K562 (cell line): ENCODE measurements at regions not wholly inside any gene's neighbourhood (a gene's known extent, or its start where the extent isn't known, plus 50 kb on each side); places are given as distances from the start of the nearest gene placed in this dataset.

Experiments used
- HDAC2 ChIP-seq: fragments of 450-650 bp; IDR thresholded peaks from 2 replicates; pipeline ENCODE4 v1.6.1; 2016; ENCODE audit warnings: mild to moderate bottlenecking
- SIN3A ChIP-seq, 2 experiments: fragments of 150-350 bp in 1 of 2; IDR thresholded peaks; 2 replicates each; pipeline ENCODE4 v1.6.1; 2011 to 2016; ENCODE audit warnings: borderline replicate concordance in 2 of 2, low read depth in 2 of 2, low read length in 2 of 2, mild to moderate bottlenecking in 2 of 2, moderate library complexity in 2 of 2; ENCODE audit not compliant: control insufficient read depth in 1 of 2
- SLC30A9 ChIP-seq: fragments of 250-450 bp; sonication (Bioruptor Pico); IDR thresholded peaks from 2 replicates; pipeline ENCODE4 v1.8.0; 2022; ENCODE audit warnings: mild to moderate bottlenecking, moderate library complexity
- SMC3 ChIP-seq: conservative IDR thresholded peaks from 2 replicates; pipeline ENCODE4 v1.6.1; 2011; ENCODE audit warnings: low read depth, low read length, improper control_type of control experiment; ENCODE audit not compliant: insufficient read depth
- ZBTB1 ChIP-seq: sonication (generic); formaldehyde crosslinking; IDR thresholded peaks from 2 replicates; pipeline ENCODE4 v1.8.1; 2023; ENCODE audit warnings: missing genetic modification reagents, low read depth, mild to moderate bottlenecking, borderline replicate concordance
- ZC3H11A ChIP-seq: IDR thresholded peaks from 2 replicates; pipeline ENCODE4 v1.6.1; 2012; ENCODE audit warnings: low read depth, low read length, improper control_type of control experiment
- TF ChIP-seq, protein P1 (sequence below): sonication (generic); formaldehyde crosslinking; IDR thresholded peaks from 2 replicates; pipeline ENCODE4 v1.9.0; 2022; ENCODE audit warnings: mild to moderate bottlenecking, missing genetic modification reagents
- TF ChIP-seq, protein P2 (sequence below): fragments of 150-350 bp; conservative IDR thresholded peaks from 2 replicates; pipeline ENCODE4 v1.6.1; 2014; ENCODE audit warnings: low read length
- TF ChIP-seq, protein P3 (sequence below), 3 experiments: IDR thresholded peaks in 2 of 3; conservative IDR thresholded peaks in 1 of 3; 2 replicates each; pipeline ENCODE4 v1.5.1; 2011 to 2012; ENCODE audit warnings: low read length in 3 of 3, mild to moderate bottlenecking in 3 of 3, control low read depth in 2 of 3, improper control_type of control experiment in 1 of 3, inconsistent platforms in 1 of 3, low read depth in 1 of 3, mixed read lengths in 1 of 3, moderate library complexity in 1 of 3; ENCODE audit not compliant: insufficient read depth in 2 of 3
- TF ChIP-seq, protein P4 (sequence below): sonication (generic); formaldehyde crosslinking; IDR thresholded peaks from 2 replicates; pipeline ENCODE4 v1.8.1; 2023; ENCODE audit warnings: mild to moderate bottlenecking, missing genetic modification reagents

DNA sequence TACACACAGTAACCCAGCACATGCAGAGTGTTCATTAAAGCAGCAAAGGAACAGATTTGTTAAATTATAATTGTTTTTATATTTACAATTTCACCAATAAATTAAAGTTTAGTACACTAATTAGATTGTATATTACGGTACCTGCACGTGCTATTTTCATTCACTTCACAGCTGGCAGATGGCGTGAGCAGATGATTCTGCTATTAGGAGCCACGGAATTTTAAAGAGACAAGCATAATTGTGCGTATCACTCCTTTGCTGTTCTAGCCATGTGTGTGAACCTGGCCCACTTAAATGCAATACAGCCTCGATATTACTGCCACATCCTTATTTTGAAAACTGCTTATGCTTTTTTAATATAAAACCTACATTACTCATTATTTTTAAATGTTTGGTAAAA, 332.8 kb upstream of the SOX11 start:
- TF ChIP-seq, protein P1, sequence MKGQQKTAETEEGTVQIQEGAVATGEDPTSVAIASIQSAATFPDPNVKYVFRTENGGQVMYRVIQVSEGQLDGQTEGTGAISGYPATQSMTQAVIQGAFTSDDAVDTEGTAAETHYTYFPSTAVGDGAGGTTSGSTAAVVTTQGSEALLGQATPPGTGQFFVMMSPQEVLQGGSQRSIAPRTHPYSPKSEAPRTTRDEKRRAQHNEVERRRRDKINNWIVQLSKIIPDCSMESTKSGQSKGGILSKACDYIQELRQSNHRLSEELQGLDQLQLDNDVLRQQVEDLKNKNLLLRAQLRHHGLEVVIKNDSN (CRISPR knock-in tag): no peak
- TF ChIP-seq HDAC2 (no peak), ZBTB1 (CRISPR knock-in tag) (no peak), SMC3 (no peak), SIN3A (IDR thresholded peaks at IDR 0.05; ENCODE audit: borderline replicate concordance in 2 of 2, control insufficient read depth in 1 of 2, low read depth in 2 of 2, low read length in 2 of 2) (no peak), ZC3H11A (no peak), SLC30A9 (no peak)
- TF ChIP-seq, protein P2, sequence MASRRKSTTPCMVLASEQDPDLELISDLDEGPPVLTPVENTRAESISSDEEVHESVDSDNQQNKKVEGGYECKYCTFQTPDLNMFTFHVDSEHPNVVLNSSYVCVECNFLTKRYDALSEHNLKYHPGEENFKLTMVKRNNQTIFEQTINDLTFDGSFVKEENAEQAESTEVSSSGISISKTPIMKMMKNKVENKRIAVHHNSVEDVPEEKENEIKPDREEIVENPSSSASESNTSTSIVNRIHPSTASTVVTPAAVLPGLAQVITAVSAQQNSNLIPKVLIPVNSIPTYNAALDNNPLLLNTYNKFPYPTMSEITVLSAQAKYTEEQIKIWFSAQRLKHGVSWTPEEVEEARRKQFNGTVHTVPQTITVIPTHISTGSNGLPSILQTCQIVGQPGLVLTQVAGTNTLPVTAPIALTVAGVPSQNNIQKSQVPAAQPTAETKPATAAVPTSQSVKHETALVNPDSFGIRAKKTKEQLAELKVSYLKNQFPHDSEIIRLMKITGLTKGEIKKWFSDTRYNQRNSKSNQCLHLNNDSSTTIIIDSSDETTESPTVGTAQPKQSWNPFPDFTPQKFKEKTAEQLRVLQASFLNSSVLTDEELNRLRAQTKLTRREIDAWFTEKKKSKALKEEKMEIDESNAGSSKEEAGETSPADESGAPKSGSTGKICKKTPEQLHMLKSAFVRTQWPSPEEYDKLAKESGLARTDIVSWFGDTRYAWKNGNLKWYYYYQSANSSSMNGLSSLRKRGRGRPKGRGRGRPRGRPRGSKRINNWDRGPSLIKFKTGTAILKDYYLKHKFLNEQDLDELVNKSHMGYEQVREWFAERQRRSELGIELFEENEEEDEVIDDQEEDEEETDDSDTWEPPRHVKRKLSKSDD: no peak
- TF ChIP-seq, protein P3, sequence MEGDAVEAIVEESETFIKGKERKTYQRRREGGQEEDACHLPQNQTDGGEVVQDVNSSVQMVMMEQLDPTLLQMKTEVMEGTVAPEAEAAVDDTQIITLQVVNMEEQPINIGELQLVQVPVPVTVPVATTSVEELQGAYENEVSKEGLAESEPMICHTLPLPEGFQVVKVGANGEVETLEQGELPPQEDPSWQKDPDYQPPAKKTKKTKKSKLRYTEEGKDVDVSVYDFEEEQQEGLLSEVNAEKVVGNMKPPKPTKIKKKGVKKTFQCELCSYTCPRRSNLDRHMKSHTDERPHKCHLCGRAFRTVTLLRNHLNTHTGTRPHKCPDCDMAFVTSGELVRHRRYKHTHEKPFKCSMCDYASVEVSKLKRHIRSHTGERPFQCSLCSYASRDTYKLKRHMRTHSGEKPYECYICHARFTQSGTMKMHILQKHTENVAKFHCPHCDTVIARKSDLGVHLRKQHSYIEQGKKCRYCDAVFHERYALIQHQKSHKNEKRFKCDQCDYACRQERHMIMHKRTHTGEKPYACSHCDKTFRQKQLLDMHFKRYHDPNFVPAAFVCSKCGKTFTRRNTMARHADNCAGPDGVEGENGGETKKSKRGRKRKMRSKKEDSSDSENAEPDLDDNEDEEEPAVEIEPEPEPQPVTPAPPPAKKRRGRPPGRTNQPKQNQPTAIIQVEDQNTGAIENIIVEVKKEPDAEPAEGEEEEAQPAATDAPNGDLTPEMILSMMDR (IDR thresholded peaks at IDR 0.05 in 2 of 3, conservative IDR thresholded peaks at IDR 0.05 in 1 of 3; ENCODE audit: insufficient read depth in 2 of 3, low read depth in 1 of 3, low read length in 3 of 3): no peak
- TF ChIP-seq, protein P4, sequence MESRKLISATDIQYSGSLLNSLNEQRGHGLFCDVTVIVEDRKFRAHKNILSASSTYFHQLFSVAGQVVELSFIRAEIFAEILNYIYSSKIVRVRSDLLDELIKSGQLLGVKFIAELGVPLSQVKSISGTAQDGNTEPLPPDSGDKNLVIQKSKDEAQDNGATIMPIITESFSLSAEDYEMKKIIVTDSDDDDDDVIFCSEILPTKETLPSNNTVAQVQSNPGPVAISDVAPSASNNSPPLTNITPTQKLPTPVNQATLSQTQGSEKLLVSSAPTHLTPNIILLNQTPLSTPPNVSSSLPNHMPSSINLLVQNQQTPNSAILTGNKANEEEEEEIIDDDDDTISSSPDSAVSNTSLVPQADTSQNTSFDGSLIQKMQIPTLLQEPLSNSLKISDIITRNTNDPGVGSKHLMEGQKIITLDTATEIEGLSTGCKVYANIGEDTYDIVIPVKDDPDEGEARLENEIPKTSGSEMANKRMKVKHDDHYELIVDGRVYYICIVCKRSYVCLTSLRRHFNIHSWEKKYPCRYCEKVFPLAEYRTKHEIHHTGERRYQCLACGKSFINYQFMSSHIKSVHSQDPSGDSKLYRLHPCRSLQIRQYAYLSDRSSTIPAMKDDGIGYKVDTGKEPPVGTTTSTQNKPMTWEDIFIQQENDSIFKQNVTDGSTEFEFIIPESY: no peak
